ENCODE measurements at regions not wholly inside any gene's neighbourhood (a gene's known extent, or its start where the extent isn't known, plus 50 kb on each side); places are given as distances from the start of the nearest gene placed in this dataset.

DNA sequence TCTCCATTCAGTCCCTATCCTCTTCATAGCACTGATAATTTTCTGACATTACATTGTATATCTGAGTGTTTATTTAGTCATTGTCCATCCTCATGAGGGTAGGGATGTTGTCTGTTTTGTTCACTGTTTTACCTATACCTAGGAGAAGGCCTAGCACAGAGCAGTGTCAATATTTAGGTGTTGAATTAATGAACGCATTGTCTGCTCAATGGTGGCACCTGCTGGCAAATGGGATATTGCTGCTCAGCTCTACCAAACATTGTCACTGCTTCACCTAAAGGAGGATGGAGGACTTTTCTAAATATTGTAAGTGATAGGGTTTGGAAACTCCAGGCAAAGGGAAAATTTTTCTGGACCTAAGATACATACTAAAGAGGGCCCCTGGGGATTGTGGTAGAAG, 243.9 kb downstream of the RRAGC start:
- H3K36me3 ChIP-seq (ENCODE audit: insufficient read depth, low read length), result no peaks in the 10 kb centered on the region
- no peaks in the 10 kb centered on the region for H3K27me3 ChIP-seq (ENCODE audit: insufficient read depth, low read depth, low read length)
- H3K27ac ChIP-seq (ENCODE audit: low read length), result no peak overlapping the region
- H3K4me2 ChIP-seq (ENCODE audit: low read length), result no peak overlapping the region
- H3K9me3 ChIP-seq (ENCODE audit: low read length), result no peaks in the 10 kb centered on the region
- H3K9me2 ChIP-seq (ENCODE audit: insufficient read depth, low read length), result no peaks in the 10 kb centered on the region
- no peaks in the 10 kb centered on the region for H3K79me2 ChIP-seq (replicated peaks; ENCODE audit: insufficient read depth, low read length)
- H3F3A ChIP-seq (ENCODE audit: insufficient read depth, low read length, poor library complexity, severe bottlenecking), result no peaks in the 10 kb centered on the region
- no peak overlapping the region for H2AFZ ChIP-seq (ENCODE audit: low read depth, low read length)
- no peak overlapping the region for H3K4me3 ChIP-seq (ENCODE audit: low read length)
- TF ChIP-seq CTCF (IDR thresholded peaks at IDR 0.05; ENCODE audit: poor library complexity, severe bottlenecking), result peak; percentile 32
- TF ChIP-seq RAD21 (conservative IDR thresholded peaks at IDR 0.05), result no peak
- H3K9ac ChIP-seq (ENCODE audit: low read length), result no peak overlapping the region
- H4K20me1 ChIP-seq (ENCODE audit: insufficient read depth), result no peaks in the 10 kb centered on the region

DNA sequence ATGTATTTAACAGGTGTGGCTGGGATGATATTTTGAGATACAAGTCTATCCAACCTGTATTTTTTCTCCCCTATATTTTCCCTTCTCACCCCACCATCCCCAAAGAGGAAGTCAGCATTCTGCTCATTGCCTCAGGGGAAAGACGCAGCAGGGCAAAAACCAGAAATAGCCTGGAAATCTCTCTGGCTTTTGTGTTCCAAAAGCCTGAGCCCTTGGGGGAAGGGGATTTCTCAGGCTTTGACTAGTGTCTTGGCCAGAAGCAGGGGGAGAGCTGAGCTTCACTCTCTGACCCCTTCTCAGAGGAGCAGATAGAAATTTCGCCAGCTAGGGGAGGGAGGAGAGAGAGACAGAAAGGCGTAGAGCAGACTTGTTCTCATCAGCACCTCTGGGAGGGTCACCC, 244.7 kb downstream of the RRAGC start:
- TF ChIP-seq RAD21 (conservative IDR thresholded peaks at IDR 0.05) (no peak), CTCF (IDR thresholded peaks at IDR 0.05; ENCODE audit: poor library complexity, severe bottlenecking) (no peak)
- Histone ChIP-seq H3K4me3 (ENCODE audit: low read length) (no peak overlapping the region), H3K9ac (ENCODE audit: low read length) (no peak overlapping the region), H3K27ac (ENCODE audit: low read length) (no peak overlapping the region), H3K9me3 (ENCODE audit: low read length) (no peaks in the 10 kb centered on the region), H3K36me3 (ENCODE audit: insufficient read depth, low read length) (no peaks in the 10 kb centered on the region), H3K4me2 (ENCODE audit: low read length) (no peak overlapping the region), H3F3A (ENCODE audit: insufficient read depth, low read length, poor library complexity, severe bottlenecking) (no peaks in the 10 kb centered on the region), H3K79me2 (replicated peaks; ENCODE audit: insufficient read depth, low read length) (no peaks in the 10 kb centered on the region), H4K20me1 (ENCODE audit: insufficient read depth) (no peaks in the 10 kb centered on the region), H3K9me2 (ENCODE audit: insufficient read depth, low read length) (no peaks in the 10 kb centered on the region), H2AFZ (ENCODE audit: low read depth, low read length) (no peak overlapping the region), H3K27me3 (ENCODE audit: insufficient read depth, low read depth, low read length) (no peaks in the 10 kb centered on the region)

- H3K4me2 ChIP-seq (ENCODE audit: low read length), result no peak overlapping the region
- H3K4me3 ChIP-seq (ENCODE audit: low read length), result no peak overlapping the region
- H3K9me3 ChIP-seq (ENCODE audit: low read length), result no peaks in the 10 kb centered on the region
- H3K27ac ChIP-seq (ENCODE audit: low read length), result no peak overlapping the region
- TF ChIP-seq EP300 (conservative IDR thresholded peaks at IDR 0.05; ENCODE audit: poor library complexity, severe bottlenecking), result no peak
- TF ChIP-seq CTCF (IDR thresholded peaks at IDR 0.05; ENCODE audit: poor library complexity, severe bottlenecking), result no peak
- no peak for TF ChIP-seq SMC3 (conservative IDR thresholded peaks at IDR 0.05; ENCODE audit: poor library complexity)
- no peak for TF ChIP-seq MXI1 (conservative IDR thresholded peaks at IDR 0.05; ENCODE audit: poor library complexity, severe bottlenecking)
- TF ChIP-seq RAD21 (conservative IDR thresholded peaks at IDR 0.05), result no peak
- no peak for TF ChIP-seq TAF1 (IDR thresholded peaks at IDR 0.05; ENCODE audit: low read depth)
- no peak for TF ChIP-seq POLR2AphosphoS5 (IDR thresholded peaks at IDR 0.05)
- no peak for TF ChIP-seq EZH2 (IDR thresholded peaks at IDR 0.05; ENCODE audit: borderline replicate concordance, insufficient read depth, low read length, poor library complexity, severe bottlenecking)
- TF ChIP-seq, protein P1, sequence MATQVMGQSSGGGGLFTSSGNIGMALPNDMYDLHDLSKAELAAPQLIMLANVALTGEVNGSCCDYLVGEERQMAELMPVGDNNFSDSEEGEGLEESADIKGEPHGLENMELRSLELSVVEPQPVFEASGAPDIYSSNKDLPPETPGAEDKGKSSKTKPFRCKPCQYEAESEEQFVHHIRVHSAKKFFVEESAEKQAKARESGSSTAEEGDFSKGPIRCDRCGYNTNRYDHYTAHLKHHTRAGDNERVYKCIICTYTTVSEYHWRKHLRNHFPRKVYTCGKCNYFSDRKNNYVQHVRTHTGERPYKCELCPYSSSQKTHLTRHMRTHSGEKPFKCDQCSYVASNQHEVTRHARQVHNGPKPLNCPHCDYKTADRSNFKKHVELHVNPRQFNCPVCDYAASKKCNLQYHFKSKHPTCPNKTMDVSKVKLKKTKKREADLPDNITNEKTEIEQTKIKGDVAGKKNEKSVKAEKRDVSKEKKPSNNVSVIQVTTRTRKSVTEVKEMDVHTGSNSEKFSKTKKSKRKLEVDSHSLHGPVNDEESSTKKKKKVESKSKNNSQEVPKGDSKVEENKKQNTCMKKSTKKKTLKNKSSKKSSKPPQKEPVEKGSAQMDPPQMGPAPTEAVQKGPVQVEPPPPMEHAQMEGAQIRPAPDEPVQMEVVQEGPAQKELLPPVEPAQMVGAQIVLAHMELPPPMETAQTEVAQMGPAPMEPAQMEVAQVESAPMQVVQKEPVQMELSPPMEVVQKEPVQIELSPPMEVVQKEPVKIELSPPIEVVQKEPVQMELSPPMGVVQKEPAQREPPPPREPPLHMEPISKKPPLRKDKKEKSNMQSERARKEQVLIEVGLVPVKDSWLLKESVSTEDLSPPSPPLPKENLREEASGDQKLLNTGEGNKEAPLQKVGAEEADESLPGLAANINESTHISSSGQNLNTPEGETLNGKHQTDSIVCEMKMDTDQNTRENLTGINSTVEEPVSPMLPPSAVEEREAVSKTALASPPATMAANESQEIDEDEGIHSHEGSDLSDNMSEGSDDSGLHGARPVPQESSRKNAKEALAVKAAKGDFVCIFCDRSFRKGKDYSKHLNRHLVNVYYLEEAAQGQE (IDR thresholded peaks at IDR 0.05; ENCODE audit: borderline replicate concordance), result no peak
- no peaks in the 10 kb centered on the region for H4K20me1 ChIP-seq (ENCODE audit: insufficient read depth)
- H2AFZ ChIP-seq (ENCODE audit: low read depth, low read length), result no peak overlapping the region
- no peaks in the 10 kb centered on the region for H3F3A ChIP-seq (ENCODE audit: insufficient read depth, low read length, poor library complexity, severe bottlenecking)
- H3K79me2 ChIP-seq (replicated peaks; ENCODE audit: insufficient read depth, low read length), result no peaks in the 10 kb centered on the region
- no peak overlapping the region for H3K9ac ChIP-seq (ENCODE audit: low read length)
- no peaks in the 10 kb centered on the region for H3K9me2 ChIP-seq (ENCODE audit: insufficient read depth, low read length)
- H3K27me3 ChIP-seq (ENCODE audit: insufficient read depth, low read depth, low read length), result no peaks in the 10 kb centered on the region
- no peaks in the 10 kb centered on the region for H3K36me3 ChIP-seq (ENCODE audit: insufficient read depth, low read length)
Observed at GRCh38 chr1:38613996-38614395, 245.6 kb downstream of the RRAGC start.

Measured in neural cell (in vitro differentiated cells).